ENCODE measurements at regions not wholly inside any gene's neighbourhood (a gene's known extent, or its start where the extent isn't known, plus 50 kb on each side); places are given as distances from the start of the nearest gene placed in this dataset.

GRCh38 chr13:65594298-65594781 lies 1635.8 kb downstream of the PCDH9 start (continued):
- TF ChIP-seq ERG (CRISPR knock-in tag; IDR thresholded peaks at IDR 0.05) (no peak), HMGXB4 (CRISPR knock-in tag; IDR thresholded peaks at IDR 0.05) (no peak)

- Mint-ChIP-seq H3K36me3 (peaks cover 13% of the 10 kb centered on the region; the same call in 1 of the 2 replicates), H3K4me3 (no peak overlapping the region), H3K27ac (no peak overlapping the region), H3K9me3 (peaks cover 17% of the 10 kb centered on the region), H3K27me3 (ENCODE audit: low read depth) (peaks cover 13% of the 10 kb centered on the region), H3K4me1 (no peaks in the 10 kb centered on the region)
- TF ChIP-seq NFYB (CRISPR knock-in tag; conservative IDR thresholded peaks at IDR 0.05; ENCODE audit: low read depth) (no peak), ZNF281 (CRISPR knock-in tag; IDR thresholded peaks at IDR 0.05) (no peak), TEAD1 (CRISPR knock-in tag; IDR thresholded peaks at IDR 0.05) (no peak), AR (CRISPR knock-in tag; IDR thresholded peaks at IDR 0.05) (no peak), CREB1 (CRISPR knock-in tag; IDR thresholded peaks at IDR 0.05) (no peak), ZNF425 (CRISPR knock-in tag; conservative IDR thresholded peaks at IDR 0.05) (no peak), ZNF121 (CRISPR knock-in tag; IDR thresholded peaks at IDR 0.05) (no peak), MLX (CRISPR knock-in tag; IDR thresholded peaks at IDR 0.05) (no peak)
- POLR2A ChIA-PET: no interaction called here
- ATAC-seq (no peak), DNase-seq (ENCODE audit: low spot score) (no peak)
- CTCF ChIA-PET: no interaction called here
Measured at GRCh38 chr13:65593298-65593874, 1636.8 kb downstream of the PCDH9 start.

- ATAC-seq: no peak
- Mint-ChIP-seq H3K36me3 (peaks cover 13% of the 10 kb centered on the region; the same call in 1 of the 2 replicates), H3K27ac (no peak overlapping the region), H3K4me1 (no peaks in the 10 kb centered on the region), H3K4me3 (no peak overlapping the region), H3K27me3 (ENCODE audit: low read depth) (peaks cover 19% of the 10 kb centered on the region), H3K9me3 (peaks cover 17% of the 10 kb centered on the region)
- no peak for DNase-seq (ENCODE audit: low spot score)
- ChIA-PET CTCF (no interaction called here), POLR2A (no interaction called here)
- TF ChIP-seq ATF3 (CRISPR knock-in tag; conservative IDR thresholded peaks at IDR 0.05): no peak
- TF ChIP-seq GABPB1 (CRISPR knock-in tag; IDR thresholded peaks at IDR 0.05): no peak
- no peak for TF ChIP-seq TCF7 (CRISPR knock-in tag; IDR thresholded peaks at IDR 0.05; ENCODE audit: low read depth)
- no peak for TF ChIP-seq ZNF263 (CRISPR knock-in tag; IDR thresholded peaks at IDR 0.05; ENCODE audit: low read depth)
- no peak for TF ChIP-seq ETV6 (CRISPR knock-in tag; IDR thresholded peaks at IDR 0.05)
- TF ChIP-seq FOXP4 (CRISPR knock-in tag; IDR thresholded peaks at IDR 0.05): no peak
- TF ChIP-seq ZNF416 (CRISPR knock-in tag; IDR thresholded peaks at IDR 0.05): no peak
- no peak for TF ChIP-seq TEAD4 (CRISPR knock-in tag; IDR thresholded peaks at IDR 0.05)
Measured at GRCh38 chr13:65592731-65593130, 1637.4 kb downstream of the PCDH9 start.
